ENCODE measurements at regions not wholly inside any gene's neighbourhood (a gene's known extent, or its start where the extent isn't known, plus 50 kb on each side); places are given as distances from the start of the nearest gene placed in this dataset.

GRCh38 chr2:145016711-145017110 is 496.8 kb upstream of the ZEB2 start:
- TF ChIP-seq POLR2A (IDR thresholded peaks at IDR 0.05) (no peak), CTCF (IDR thresholded peaks at IDR 0.05) (no peak)
- H3K27me3 ChIP-seq, result no peaks in the 10 kb centered on the region
- intact Hi-C loops (cut with DNase I; ENCODE audit: low total_unique reads), result no loop called here
- H3K4me3 ChIP-seq, result no peak overlapping the region
- no peaks in the 10 kb centered on the region for H3K4me1 ChIP-seq
- no peaks in the 10 kb centered on the region for H3K9me3 ChIP-seq
- H3K27ac ChIP-seq, result no peak overlapping the region
- no peak for DNase-seq
- no peaks in the 10 kb centered on the region for H3K36me3 ChIP-seq

- no peak for DNase-seq
- no peaks in the 10 kb centered on the region for H3K4me1 ChIP-seq
- H3K9me3 ChIP-seq, result no peaks in the 10 kb centered on the region
- TF ChIP-seq POLR2A (IDR thresholded peaks at IDR 0.05), result no peak
- TF ChIP-seq CTCF (IDR thresholded peaks at IDR 0.05), result no peak
- no peaks in the 10 kb centered on the region for H3K27me3 ChIP-seq
- H3K36me3 ChIP-seq, result no peaks in the 10 kb centered on the region
- H3K27ac ChIP-seq, result no peak overlapping the region
- no peak overlapping the region for H3K4me3 ChIP-seq
- intact Hi-C loops (cut with DNase I; ENCODE audit: low total_unique reads), result no loop called here
Observed at GRCh38 chr2:145015561-145015960, 495.6 kb upstream of the ZEB2 start.

GRCh38 chr2:145012806-145013205 is 492.9 kb upstream of the ZEB2 start:
- intact Hi-C loops (cut with DNase I; ENCODE audit: low total_unique reads), result no loop called here
- no peak for DNase-seq
- Histone ChIP-seq H3K9me3 (no peaks in the 10 kb centered on the region), H3K4me3 (no peak overlapping the region), H3K27ac (no peak overlapping the region), H3K36me3 (no peaks in the 10 kb centered on the region), H3K4me1 (no peaks in the 10 kb centered on the region), H3K27me3 (no peaks in the 10 kb centered on the region)
- TF ChIP-seq CTCF (IDR thresholded peaks at IDR 0.05) (no peak), POLR2A (IDR thresholded peaks at IDR 0.05) (no peak)

- H3K27me3 ChIP-seq, result no peaks in the 10 kb centered on the region
- no peaks in the 10 kb centered on the region for H3K4me1 ChIP-seq
- no peak overlapping the region for H3K4me3 ChIP-seq
- DNase-seq, result no peak
- intact Hi-C loops (cut with DNase I; ENCODE audit: low total_unique reads), result no loop called here
- no peaks in the 10 kb centered on the region for H3K9me3 ChIP-seq
- H3K27ac ChIP-seq, result no peak overlapping the region
- TF ChIP-seq CTCF (IDR thresholded peaks at IDR 0.05) (no peak), POLR2A (IDR thresholded peaks at IDR 0.05) (no peak)
- H3K36me3 ChIP-seq, result no peaks in the 10 kb centered on the region
Observed at GRCh38 chr2:145012214-145012670, 492.3 kb upstream of the ZEB2 start.

GRCh38 chr2:145010635-145011034 is 490.7 kb upstream of the ZEB2 start:
- no peak for DNase-seq
- Histone ChIP-seq H3K27ac (no peak overlapping the region), H3K27me3 (no peaks in the 10 kb centered on the region), H3K4me3 (no peak overlapping the region), H3K36me3 (no peaks in the 10 kb centered on the region), H3K4me1 (no peaks in the 10 kb centered on the region), H3K9me3 (no peaks in the 10 kb centered on the region)
- no peak for TF ChIP-seq CTCF (IDR thresholded peaks at IDR 0.05)
- no peak for TF ChIP-seq POLR2A (IDR thresholded peaks at IDR 0.05)
- intact Hi-C loops (cut with DNase I; ENCODE audit: low total_unique reads), result no loop called here

All from uterus (tissue), 3 donors.